PFSK-1 (cell line): ENCODE measurements at regions not wholly inside any gene's neighbourhood (a gene's known extent, or its start where the extent isn't known, plus 50 kb on each side); places are given as distances from the start of the nearest gene placed in this dataset.

Experiments used
- POLR2AphosphoS5 ChIP-seq: IDR thresholded peaks from 2 replicates; pipeline ENCODE4 v1.6.1; 2012; ENCODE audit warnings: low read depth, mild to moderate bottlenecking, control low read depth, low read length, moderate library complexity
- TAF1 ChIP-seq: IDR thresholded peaks from 2 replicates; pipeline ENCODE4 v1.6.1; 2012; ENCODE audit warnings: low read length, control low read depth, borderline replicate concordance; ENCODE audit not compliant: insufficient read depth

GRCh38 chr2:9053534-9053931 lies 50.0 kb upstream of the MBOAT2 start:
- TF ChIP-seq TAF1, result no peak
- no peak for TF ChIP-seq POLR2AphosphoS5
